ENCODE measurements at regions not wholly inside any gene's neighbourhood (a gene's known extent, or its start where the extent isn't known, plus 50 kb on each side); places are given as distances from the start of the nearest gene placed in this dataset.
"Not testable (repeated sequence)": the region's sequence is repeated elsewhere in the genome, so short reads cannot be mapped to it uniquely, and the experiment has no call there.

DNA sequence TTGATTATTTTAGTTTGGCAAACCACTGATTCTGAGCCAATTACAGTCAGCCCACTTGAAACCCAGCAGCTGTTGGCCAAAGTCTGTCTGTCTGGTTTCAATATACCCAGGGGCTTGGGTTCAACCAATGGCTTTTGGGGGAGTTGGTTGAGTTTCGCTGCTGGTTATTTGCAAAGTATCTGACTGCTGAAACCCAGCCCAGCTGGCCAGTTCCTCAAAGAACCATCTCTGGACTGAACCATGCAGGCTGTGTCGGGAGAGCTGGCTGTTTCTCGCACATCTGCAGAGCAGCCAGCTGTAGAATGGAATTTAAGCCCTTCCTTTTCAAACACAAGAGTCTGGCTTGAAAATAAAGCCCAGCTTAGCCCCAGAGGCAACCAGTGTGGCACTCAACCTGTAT is 66.0 kb upstream of the PAX7 start:
- DNase-seq = no peak

DNA sequence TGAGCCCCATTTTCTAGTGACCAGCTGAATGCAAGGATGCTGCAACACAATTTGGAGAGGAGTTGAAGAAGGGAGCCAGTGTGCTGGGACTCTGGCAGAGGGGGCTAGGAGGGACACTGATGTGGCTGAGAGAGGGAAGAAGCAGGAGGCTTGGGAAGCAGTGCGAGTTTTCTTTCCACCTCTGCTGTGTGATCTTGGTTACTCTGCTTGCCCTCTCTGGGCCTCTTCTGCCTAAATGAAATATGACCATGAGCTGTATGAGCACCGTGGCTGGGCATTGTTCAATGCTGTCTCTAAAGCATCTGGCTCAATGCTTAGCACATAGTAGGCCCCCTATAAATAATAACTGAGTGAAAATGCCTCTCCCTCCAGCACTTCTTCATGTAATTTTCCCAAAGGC is 65.3 kb upstream of the PAX7 start:
- no peak for DNase-seq

DNA sequence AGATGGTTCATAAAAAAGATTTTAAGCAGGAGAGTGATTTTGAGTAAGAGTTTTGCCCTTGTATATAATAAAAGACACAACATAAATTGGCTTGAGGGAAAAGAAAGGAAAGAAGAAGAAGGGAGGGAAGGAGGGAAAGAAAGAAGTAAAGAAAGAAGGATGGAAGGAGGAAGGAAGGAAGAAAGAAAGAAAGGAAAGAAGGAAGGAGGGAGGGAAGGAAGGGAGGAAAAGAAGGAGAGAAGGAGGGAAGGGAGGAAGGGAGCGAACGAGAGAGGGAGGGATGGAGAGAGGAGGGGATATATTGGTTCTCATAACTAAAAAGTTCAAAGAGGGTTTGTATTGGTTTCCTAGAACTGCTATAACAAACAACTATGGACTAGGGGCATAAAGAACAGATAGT is 62.2 kb upstream of the PAX7 start:
- DNase-seq = no peak

DNA sequence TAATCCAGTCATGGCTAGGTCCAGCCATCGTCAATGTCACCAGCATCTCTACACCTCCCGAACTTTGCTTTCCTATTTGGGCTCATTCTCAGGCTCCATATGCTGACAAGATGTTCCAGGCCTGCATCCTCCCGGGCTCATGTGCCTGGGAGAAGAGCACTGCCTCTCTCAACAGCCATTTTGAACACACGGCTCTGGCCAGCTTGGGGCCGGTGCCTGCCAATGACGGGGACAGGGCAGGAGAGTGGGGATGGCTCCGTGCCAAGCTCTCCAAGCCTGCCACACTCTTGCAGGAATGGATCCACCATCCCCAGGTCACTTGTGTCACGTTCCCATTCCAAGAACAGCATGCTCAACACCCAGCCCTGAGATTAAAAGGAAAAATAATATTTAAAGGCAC is 61.4 kb upstream of the PAX7 start:
- DNase-seq = no peak

DNA sequence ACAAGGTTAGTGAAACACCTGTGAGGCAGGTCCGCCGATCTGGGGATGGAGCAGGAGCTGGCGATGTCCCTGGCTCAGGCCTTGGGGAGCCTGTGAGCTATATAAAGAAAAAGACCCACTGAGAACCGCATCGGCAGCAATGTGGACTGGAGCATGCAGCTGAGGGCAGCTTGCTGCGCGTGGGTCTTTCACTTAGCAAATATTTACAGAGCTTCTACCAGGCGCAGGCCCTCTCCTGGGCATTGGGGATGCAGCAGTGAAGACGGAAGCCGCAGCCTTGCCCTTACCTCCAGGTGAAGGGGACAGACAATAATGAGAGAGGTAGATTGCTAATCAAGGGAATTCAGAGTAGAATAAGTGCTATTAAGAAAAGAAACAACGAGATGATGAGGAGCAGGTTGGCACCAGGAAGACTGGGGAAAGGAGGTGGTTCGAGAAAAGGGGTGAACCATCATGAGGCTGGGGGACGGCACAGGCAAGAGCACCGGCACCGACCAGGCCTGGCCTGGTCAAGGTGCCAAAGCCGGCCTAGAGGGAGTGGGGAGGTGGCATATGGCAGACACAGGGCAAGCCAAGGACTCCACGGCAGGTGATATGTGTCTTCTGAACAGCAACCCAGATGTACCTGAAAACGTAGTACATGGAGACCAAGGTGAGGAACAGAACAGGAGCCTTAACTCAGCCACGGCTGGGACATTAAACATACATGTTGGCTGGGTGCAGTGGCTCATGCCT is 60.7 kb upstream of the PAX7 start:
- DNase-seq = no peak

DNA sequence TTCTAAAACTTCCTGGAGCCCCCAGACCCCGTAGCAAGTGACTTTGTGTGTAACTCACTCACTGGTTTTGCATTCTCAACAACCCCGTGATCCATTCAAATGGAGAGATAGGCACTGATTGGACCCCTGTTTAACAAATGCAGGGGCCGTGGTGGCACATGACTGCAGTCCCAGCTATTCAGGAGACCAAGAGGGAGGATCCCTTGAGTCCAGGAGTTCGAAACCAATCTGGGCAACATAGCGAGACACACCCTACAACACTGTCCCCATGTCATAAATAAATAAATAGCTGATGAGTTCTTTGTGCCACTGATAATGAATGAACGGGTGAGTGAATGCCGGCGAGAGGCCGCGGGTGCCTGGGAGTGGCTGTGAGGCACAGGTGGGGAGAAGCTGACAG is 59.4 kb upstream of the PAX7 start:
- no peak for DNase-seq

DNA sequence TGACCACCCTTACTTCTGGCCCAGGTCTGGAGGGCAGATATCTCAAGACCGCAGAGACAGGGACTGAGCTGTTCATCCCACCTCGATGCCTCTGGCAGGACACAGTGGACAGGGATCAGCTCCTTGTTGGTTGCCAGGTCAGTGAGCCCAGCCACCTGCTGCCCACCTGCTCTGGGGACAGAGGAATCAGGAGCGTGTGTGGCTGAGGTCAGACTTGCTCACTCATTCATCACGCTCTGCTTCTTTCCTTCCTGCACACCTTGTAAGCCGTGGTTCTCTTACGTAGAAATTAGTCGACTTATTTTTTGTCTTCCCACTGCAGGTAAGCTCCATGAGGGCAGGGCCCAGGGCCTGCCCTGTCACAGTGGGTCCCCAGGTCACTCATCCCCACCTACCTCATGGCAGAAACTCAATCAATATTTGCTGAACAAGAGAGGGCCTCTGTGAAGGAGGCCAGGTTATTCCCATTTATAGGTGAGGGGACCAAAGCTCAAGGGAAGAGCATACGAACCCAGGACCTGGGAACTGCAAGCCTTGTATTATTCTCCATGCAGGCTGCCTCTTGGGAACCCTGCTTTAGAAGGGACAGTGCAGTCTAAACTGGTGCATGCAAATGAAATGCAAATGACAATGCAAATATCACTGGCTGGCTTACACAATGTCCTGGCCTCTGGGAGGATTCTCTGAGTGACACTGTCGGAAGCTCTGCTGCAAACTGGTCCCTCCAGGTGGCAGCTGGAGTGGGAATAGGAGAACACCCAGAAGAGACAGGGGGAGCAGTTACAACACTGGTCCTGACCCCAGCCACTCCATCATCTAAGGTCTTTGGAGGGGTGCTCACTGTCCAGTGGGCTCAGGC is 58.4 kb upstream of the PAX7 start:
- no peak for DNase-seq

DNA sequence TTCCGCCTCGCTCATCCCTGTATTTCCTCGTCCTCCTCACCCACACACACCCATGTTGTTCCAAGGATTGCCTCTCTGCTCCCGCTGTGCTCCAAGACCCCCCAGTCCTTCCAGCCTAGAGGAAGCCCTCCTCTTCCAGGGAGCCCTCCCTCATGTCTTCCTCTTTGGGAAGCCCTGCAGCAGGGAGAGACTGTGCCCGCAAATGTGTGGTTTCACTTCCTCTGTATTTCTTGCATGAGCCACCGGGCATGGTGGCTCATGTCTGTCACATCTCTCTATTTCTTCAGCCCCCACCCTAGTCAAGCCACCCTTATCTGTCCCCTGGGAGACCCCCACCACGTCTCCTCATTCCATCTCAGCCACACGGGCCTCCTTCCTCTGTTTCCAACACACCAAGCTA is 57.5 kb upstream of the PAX7 start:
- DNase-seq = no peak

DNA sequence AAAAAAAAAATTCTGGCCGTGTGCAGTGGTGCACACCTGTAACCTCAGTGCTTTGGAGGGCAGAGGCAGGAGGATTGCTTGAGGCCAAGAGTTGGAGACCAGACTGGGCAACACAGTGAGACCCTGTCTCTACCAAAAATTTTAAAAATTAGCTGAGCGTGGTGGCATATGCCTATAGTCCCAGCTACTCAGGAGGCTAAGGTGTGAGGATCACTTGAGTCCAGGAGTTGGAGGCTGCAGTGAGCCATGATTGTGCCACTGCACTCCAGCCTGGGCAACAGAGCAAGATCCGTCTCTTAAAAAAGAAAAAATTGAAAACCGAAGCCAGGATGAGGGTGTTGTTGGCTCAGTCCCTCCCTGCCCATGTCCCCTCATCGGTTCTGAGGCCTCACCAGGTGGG is 55.9 kb upstream of the PAX7 start:
- no peak for DNase-seq

DNA sequence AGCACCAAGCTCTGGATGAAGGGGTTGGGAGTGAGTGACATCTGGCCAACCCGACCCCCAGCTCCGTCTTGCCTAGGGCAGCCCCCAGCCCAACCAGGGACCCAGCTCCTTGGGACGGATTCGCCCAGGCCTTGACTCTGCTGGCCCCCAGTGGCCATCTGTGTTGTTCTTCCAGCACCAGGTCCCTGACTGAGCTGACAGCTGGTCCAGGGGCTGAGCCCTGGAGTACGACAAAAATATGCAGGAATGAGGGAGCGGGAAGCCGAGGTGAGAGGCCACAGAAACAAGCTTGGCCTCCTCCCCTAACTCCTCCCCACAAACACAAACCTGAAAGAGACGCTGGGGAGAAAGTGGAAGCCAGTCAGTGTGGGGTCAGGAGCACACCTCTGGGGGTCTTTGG is 55.0 kb upstream of the PAX7 start:
- DNase-seq = peak; percentile 77

DNA sequence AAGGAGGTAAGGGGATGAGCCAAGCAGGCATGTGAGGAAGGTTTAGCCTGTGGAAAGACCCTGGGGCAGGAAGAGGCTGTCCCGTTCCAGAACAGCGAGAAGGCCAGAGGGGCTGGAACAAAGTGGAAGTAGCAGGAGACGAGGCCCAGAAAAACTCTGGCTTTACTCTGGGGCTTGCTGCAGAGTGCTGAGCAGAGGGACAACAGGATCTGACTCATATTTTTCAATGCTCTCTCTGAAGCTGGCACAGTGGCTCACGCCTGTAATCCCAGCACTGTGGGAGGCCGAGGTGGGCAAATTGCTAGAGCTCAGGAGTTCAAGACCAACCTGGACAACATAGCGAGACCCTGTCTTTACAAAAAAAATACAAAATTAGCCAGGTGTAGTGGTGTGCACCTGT is 52.4 kb upstream of the PAX7 start:
- no peak for DNase-seq

DNA sequence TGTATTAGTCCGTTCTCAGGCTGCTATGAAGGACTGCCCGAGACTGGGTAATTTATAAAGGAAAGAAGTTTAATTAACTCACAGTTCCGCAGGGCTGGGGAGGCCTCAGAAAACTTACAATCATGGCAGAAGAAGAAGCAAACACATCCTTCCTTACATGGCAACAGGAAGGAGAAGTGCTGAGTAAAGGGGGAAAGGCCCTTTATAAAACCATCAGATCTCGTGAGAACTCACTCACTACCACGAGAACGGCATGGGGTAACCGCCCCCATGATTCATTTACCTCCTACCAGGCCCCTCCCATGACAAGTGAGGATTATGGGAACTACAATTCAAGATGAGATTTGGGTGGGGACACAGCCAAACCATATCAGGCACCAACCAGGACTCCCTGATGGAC is 51.4 kb upstream of the PAX7 start:
- not testable (repeated sequence) for DNase-seq

DNA sequence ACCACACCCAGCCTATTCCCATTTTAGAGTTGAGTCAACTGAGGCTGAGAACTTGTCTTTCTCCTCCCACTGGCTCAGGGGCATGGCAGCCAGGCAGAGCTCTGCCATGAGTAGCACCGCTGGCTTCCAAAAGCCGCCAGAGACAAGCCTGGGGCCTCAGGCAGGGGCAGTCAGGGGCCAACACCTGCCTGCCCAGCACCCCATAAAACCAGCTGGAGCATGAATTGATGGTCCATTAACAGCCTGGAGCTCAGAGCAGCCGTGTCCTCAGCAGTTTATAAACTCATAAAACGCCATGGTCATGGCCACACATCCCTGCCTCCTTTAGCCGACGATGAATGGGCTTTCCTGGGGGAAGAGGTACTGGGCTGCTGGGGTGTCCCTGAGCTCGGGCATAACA is 50.6 kb upstream of the PAX7 start:
- no peak for DNase-seq

DNA sequence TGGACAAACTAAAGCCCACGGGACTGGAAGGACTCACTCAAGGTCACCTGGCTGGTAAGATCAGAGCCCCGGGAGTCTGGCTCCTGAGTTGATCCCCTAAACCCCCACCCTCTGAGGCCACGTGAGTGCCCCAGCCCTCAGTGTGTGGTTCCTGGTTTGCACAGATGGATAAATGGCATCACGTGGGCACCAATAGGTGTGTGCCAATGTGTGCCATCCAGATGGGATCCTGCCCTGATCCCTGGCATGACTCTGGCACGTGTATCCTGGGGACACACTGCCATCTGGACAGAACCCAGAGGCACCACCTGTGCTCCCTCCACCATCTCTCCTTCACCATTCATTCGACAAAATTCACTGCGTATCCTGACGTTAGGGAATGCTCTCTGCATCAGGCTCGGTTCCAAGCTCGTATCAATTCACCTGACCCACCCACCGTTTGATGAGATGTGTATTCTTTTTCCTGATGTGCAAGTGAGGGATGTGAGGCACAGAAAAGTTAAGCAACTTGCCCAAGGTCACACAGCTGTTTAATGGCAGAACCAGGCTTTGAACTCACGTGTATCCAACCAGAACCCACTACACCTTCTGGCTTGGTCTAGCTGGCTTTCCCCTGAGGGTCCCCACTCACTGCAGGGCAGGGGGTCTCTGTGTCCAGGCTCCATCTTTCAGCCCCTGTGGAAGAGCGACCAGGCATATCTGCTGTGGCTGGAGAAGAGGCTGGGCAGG is 49.8 kb upstream of the PAX7 start:
- DNase-seq = no peak
